Activated T-helper 17 cell treated with anti-CD3 and anti-CD28 coated beads, Interleukin-2, amount 50 U/mL, for 72 hours (primary cell): ENCODE measurements at regions not wholly inside any gene's neighbourhood (a gene's known extent, or its start where the extent isn't known, plus 50 kb on each side); places are given as distances from the start of the nearest gene placed in this dataset.
"Not testable (repeated sequence)": the region's sequence is repeated elsewhere in the genome, so short reads cannot be mapped to it uniquely, and the experiment has no call there.

Experiments used
- ATAC-seq: fragments of 150-1000 bp; cut with Tn5 transposase; replicated peaks from 2 replicates; pipeline ENCODE4 v1.10.0; 2021; ENCODE audit warnings: mild to moderate bottlenecking, moderate library complexity
- H3K27ac Mint-ChIP-seq: one replicate; pipeline ENCODE4 v1.8.0; 2022; ENCODE audit warnings: mixed read lengths
- H3K27me3 Mint-ChIP-seq: one replicate; pipeline ENCODE4 v1.8.0; 2022; ENCODE audit warnings: mixed read lengths
- H3K36me3 Mint-ChIP-seq: one replicate; pipeline ENCODE4 v1.8.0; 2022; ENCODE audit warnings: low read depth, mild to moderate bottlenecking, mixed read lengths
- H3K4me1 Mint-ChIP-seq: one replicate; pipeline ENCODE4 v1.8.0; 2022; ENCODE audit warnings: mixed read lengths
- H3K4me3 Mint-ChIP-seq: one replicate; pipeline ENCODE4 v1.8.0; 2022; ENCODE audit warnings: mild to moderate bottlenecking, mixed read lengths
- H3K9me3 Mint-ChIP-seq: one replicate; pipeline ENCODE4 v1.8.0; 2022; ENCODE audit warnings: mixed read lengths

GRCh38 chr13:61138857-61139256 lies 276.8 kb downstream of the PCDH20 start:
- Mint-ChIP-seq H3K27ac (no peak overlapping the region), H3K36me3 (no peaks in the 10 kb centered on the region), H3K27me3 (no peaks in the 10 kb centered on the region), H3K4me3 (no peak overlapping the region), H3K9me3 (peaks cover 8% of the 10 kb centered on the region), H3K4me1 (no peaks in the 10 kb centered on the region)
- no peak for ATAC-seq

- Mint-ChIP-seq H3K4me3 (no peak overlapping the region), H3K27me3 (no peaks in the 10 kb centered on the region), H3K27ac (no peak overlapping the region), H3K9me3 (peaks cover under 1% of the 10 kb centered on the region), H3K36me3 (no peaks in the 10 kb centered on the region), H3K4me1 (no peaks in the 10 kb centered on the region)
- ATAC-seq = no peak
These were observed 279.1 kb downstream of the PCDH20 start for GRCh38 chr13:61136515-61136914.

GRCh38 chr13:61136093-61136492 lies 279.6 kb downstream of the PCDH20 start:
- Mint-ChIP-seq H3K36me3 (no peaks in the 10 kb centered on the region), H3K4me1 (no peaks in the 10 kb centered on the region), H3K4me3 (no peak overlapping the region), H3K9me3 (no peaks in the 10 kb centered on the region), H3K27me3 (no peaks in the 10 kb centered on the region), H3K27ac (no peak overlapping the region)
- ATAC-seq = no peak

GRCh38 chr13:61135583-61135982 lies 280.1 kb downstream of the PCDH20 start:
- Mint-ChIP-seq H3K27me3 (no peaks in the 10 kb centered on the region), H3K27ac (no peak overlapping the region), H3K9me3 (no peaks in the 10 kb centered on the region), H3K4me1 (no peaks in the 10 kb centered on the region), H3K4me3 (no peak overlapping the region), H3K36me3 (no peaks in the 10 kb centered on the region)
- ATAC-seq = no peak

GRCh38 chr13:61128850-61129645 lies 286.6 kb downstream of the PCDH20 start:
- Mint-ChIP-seq H3K27me3 (no peaks in the 10 kb centered on the region), H3K4me1 (no peaks in the 10 kb centered on the region), H3K36me3 (no peaks in the 10 kb centered on the region), H3K27ac (no peak overlapping the region), H3K9me3 (no peaks in the 10 kb centered on the region), H3K4me3 (no peak overlapping the region)
- ATAC-seq = no peak

- Mint-ChIP-seq H3K9me3 (peaks cover 3% of the 10 kb centered on the region), H3K27ac (no peak overlapping the region), H3K4me3 (no peak overlapping the region), H3K27me3 (no peaks in the 10 kb centered on the region), H3K36me3 (no peaks in the 10 kb centered on the region), H3K4me1 (no peaks in the 10 kb centered on the region)
- ATAC-seq = no peak
These were observed 291.9 kb downstream of the PCDH20 start for GRCh38 chr13:61123538-61124289.

GRCh38 chr13:61113140-61113658 lies 302.4 kb downstream of the PCDH20 start:
- Mint-ChIP-seq H3K4me3 (no peak overlapping the region), H3K27me3 (no peaks in the 10 kb centered on the region), H3K27ac (no peak overlapping the region), H3K9me3 (peaks cover 5% of the 10 kb centered on the region), H3K4me1 (no peaks in the 10 kb centered on the region), H3K36me3 (no peaks in the 10 kb centered on the region)
- no peak for ATAC-seq

- H3K27me3 Mint-ChIP-seq = no peaks in the 10 kb centered on the region
- H3K4me1 Mint-ChIP-seq = no peaks in the 10 kb centered on the region
- H3K27ac Mint-ChIP-seq = no peak overlapping the region
- no peak for ATAC-seq
- no peaks in the 10 kb centered on the region for H3K36me3 Mint-ChIP-seq
- no peak overlapping the region for H3K4me3 Mint-ChIP-seq
- peaks cover 13% of the 10 kb centered on the region for H3K9me3 Mint-ChIP-seq
These were observed 304.1 kb downstream of the PCDH20 start for GRCh38 chr13:61111529-61111928.

- Mint-ChIP-seq H3K4me1 (no peaks in the 10 kb centered on the region), H3K27ac (no peak overlapping the region), H3K9me3 (peaks cover 13% of the 10 kb centered on the region), H3K4me3 (no peak overlapping the region), H3K27me3 (no peaks in the 10 kb centered on the region), H3K36me3 (no peaks in the 10 kb centered on the region)
- ATAC-seq = no peak
These were observed 304.9 kb downstream of the PCDH20 start for GRCh38 chr13:61110732-61111131.

GRCh38 chr13:61109741-61110140 lies 305.9 kb downstream of the PCDH20 start:
- peaks cover 13% of the 10 kb centered on the region for H3K9me3 Mint-ChIP-seq
- H3K27me3 Mint-ChIP-seq = no peaks in the 10 kb centered on the region

GRCh38 chr13:61107989-61108388 lies 307.7 kb downstream of the PCDH20 start:
- no peak overlapping the region for H3K4me3 Mint-ChIP-seq
- H3K27ac Mint-ChIP-seq = no peak overlapping the region
- no peaks in the 10 kb centered on the region for H3K27me3 Mint-ChIP-seq
- no peaks in the 10 kb centered on the region for H3K4me1 Mint-ChIP-seq
- no peaks in the 10 kb centered on the region for H3K36me3 Mint-ChIP-seq
- peaks cover 13% of the 10 kb centered on the region for H3K9me3 Mint-ChIP-seq
- ATAC-seq = no peak

More at GRCh38 chr13:61109741-61110140, 305.9 kb downstream of the PCDH20 start:
- Mint-ChIP-seq H3K4me3 (no peak overlapping the region), H3K4me1 (no peaks in the 10 kb centered on the region), H3K27ac (no peak overlapping the region), H3K36me3 (no peaks in the 10 kb centered on the region)
- ATAC-seq = no peak

- Mint-ChIP-seq H3K27ac (no peak overlapping the region), H3K36me3 (no peaks in the 10 kb centered on the region), H3K9me3 (peaks cover 3% of the 10 kb centered on the region), H3K4me3 (no peak overlapping the region), H3K27me3 (no peaks in the 10 kb centered on the region), H3K4me1 (no peaks in the 10 kb centered on the region)
- no peak for ATAC-seq
These were observed 319.8 kb downstream of the PCDH20 start for GRCh38 chr13:61095885-61096284.

GRCh38 chr13:61094865-61095264 lies 320.8 kb downstream of the PCDH20 start:
- H3K27me3 Mint-ChIP-seq = no peaks in the 10 kb centered on the region
- no peak overlapping the region for H3K27ac Mint-ChIP-seq
- no peak overlapping the region for H3K4me3 Mint-ChIP-seq
- H3K9me3 Mint-ChIP-seq = peaks cover 6% of the 10 kb centered on the region
- no peaks in the 10 kb centered on the region for H3K36me3 Mint-ChIP-seq
- no peaks in the 10 kb centered on the region for H3K4me1 Mint-ChIP-seq
- no peak for ATAC-seq

- not testable (repeated sequence) for H3K27ac Mint-ChIP-seq, H3K4me3 Mint-ChIP-seq, H3K4me1 Mint-ChIP-seq, H3K27me3 Mint-ChIP-seq, ATAC-seq, H3K36me3 Mint-ChIP-seq
- peaks cover 12% of the 10 kb centered on the region for H3K9me3 Mint-ChIP-seq
These were observed 325.8 kb downstream of the PCDH20 start for GRCh38 chr13:61089894-61090293.

GRCh38 chr13:61086087-61086486 lies 329.6 kb downstream of the PCDH20 start:
- H3K27ac Mint-ChIP-seq = no peak overlapping the region
- ATAC-seq = no peak
- H3K27me3 Mint-ChIP-seq = no peaks in the 10 kb centered on the region
- no peaks in the 10 kb centered on the region for H3K36me3 Mint-ChIP-seq
- no peak overlapping the region for H3K4me3 Mint-ChIP-seq
- no peaks in the 10 kb centered on the region for H3K4me1 Mint-ChIP-seq
- H3K9me3 Mint-ChIP-seq = peaks cover 16% of the 10 kb centered on the region
